ENCODE measurements at regions not wholly inside any gene's neighbourhood (a gene's known extent, or its start where the extent isn't known, plus 50 kb on each side); places are given as distances from the start of the nearest gene placed in this dataset.
"Not testable (repeated sequence)": the region's sequence is repeated elsewhere in the genome, so short reads cannot be mapped to it uniquely, and the experiment has no call there.

GRCh38 chr16:46395391-46395921 lies 225.7 kb downstream of the SHCBP1 start:
- H3K9me3 Mint-ChIP-seq (ENCODE audit: insufficient read depth); H3K27me3 Mint-ChIP-seq (ENCODE audit: low read depth); H3K27ac Mint-ChIP-seq; POLR2A ChIA-PET; H3K4me1 Mint-ChIP-seq (ENCODE audit: low read depth); CTCF ChIA-PET; ATAC-seq; H3K36me3 Mint-ChIP-seq (ENCODE audit: low read depth); H3K4me3 Mint-ChIP-seq: not testable (repeated sequence)
- peak; percentile 26 for DNase-seq

- H3K27ac Mint-ChIP-seq; DNase-seq; CTCF ChIA-PET; H3K27me3 Mint-ChIP-seq (ENCODE audit: low read depth); POLR2A ChIA-PET; H3K9me3 Mint-ChIP-seq (ENCODE audit: insufficient read depth); H3K4me3 Mint-ChIP-seq; H3K36me3 Mint-ChIP-seq (ENCODE audit: low read depth); H3K4me1 Mint-ChIP-seq (ENCODE audit: low read depth); ATAC-seq: not testable (repeated sequence)
Measured at GRCh38 chr16:46394963-46395362, 226.2 kb downstream of the SHCBP1 start.

GRCh38 chr16:46394149-46394548 lies 227.0 kb downstream of the SHCBP1 start:
- ATAC-seq; H3K27ac Mint-ChIP-seq; H3K9me3 Mint-ChIP-seq (ENCODE audit: insufficient read depth); POLR2A ChIA-PET; H3K27me3 Mint-ChIP-seq (ENCODE audit: low read depth); H3K4me3 Mint-ChIP-seq; DNase-seq; CTCF ChIA-PET; H3K36me3 Mint-ChIP-seq (ENCODE audit: low read depth); H3K4me1 Mint-ChIP-seq (ENCODE audit: low read depth): not testable (repeated sequence)

GRCh38 chr16:46392930-46393722 lies 228.1 kb downstream of the SHCBP1 start:
- POLR2A ChIA-PET; H3K4me1 Mint-ChIP-seq (ENCODE audit: low read depth); H3K27ac Mint-ChIP-seq; ATAC-seq; CTCF ChIA-PET; H3K36me3 Mint-ChIP-seq (ENCODE audit: low read depth); H3K27me3 Mint-ChIP-seq (ENCODE audit: low read depth); H3K9me3 Mint-ChIP-seq (ENCODE audit: insufficient read depth); H3K4me3 Mint-ChIP-seq: not testable (repeated sequence)
- peak; percentile 56 for DNase-seq

- DNase-seq: peak; percentile 71
- CTCF ChIA-PET; POLR2A ChIA-PET; ATAC-seq; H3K4me3 Mint-ChIP-seq; H3K36me3 Mint-ChIP-seq (ENCODE audit: low read depth); H3K27ac Mint-ChIP-seq; H3K4me1 Mint-ChIP-seq (ENCODE audit: low read depth); H3K27me3 Mint-ChIP-seq (ENCODE audit: low read depth): not testable (repeated sequence)
- H3K9me3 Mint-ChIP-seq (ENCODE audit: insufficient read depth): peaks cover 11% of the 10 kb centered on the region
Measured at GRCh38 chr16:46390660-46391462, 230.3 kb downstream of the SHCBP1 start.

GRCh38 chr16:46389561-46390041 lies 231.6 kb downstream of the SHCBP1 start:
- CTCF ChIA-PET; H3K27ac Mint-ChIP-seq; H3K27me3 Mint-ChIP-seq (ENCODE audit: low read depth); H3K4me1 Mint-ChIP-seq (ENCODE audit: low read depth); H3K4me3 Mint-ChIP-seq; ATAC-seq; H3K36me3 Mint-ChIP-seq (ENCODE audit: low read depth); POLR2A ChIA-PET: not testable (repeated sequence)
- peaks cover 11% of the 10 kb centered on the region for H3K9me3 Mint-ChIP-seq (ENCODE audit: insufficient read depth)
- peak; percentile 92 for DNase-seq

- DNase-seq; CTCF ChIA-PET; H3K4me3 Mint-ChIP-seq; ATAC-seq; H3K4me1 Mint-ChIP-seq (ENCODE audit: low read depth); H3K27ac Mint-ChIP-seq; H3K27me3 Mint-ChIP-seq (ENCODE audit: low read depth); H3K36me3 Mint-ChIP-seq (ENCODE audit: low read depth); POLR2A ChIA-PET: not testable (repeated sequence)
- peaks cover 11% of the 10 kb centered on the region for H3K9me3 Mint-ChIP-seq (ENCODE audit: insufficient read depth)
Measured at GRCh38 chr16:46388939-46389491, 232.2 kb downstream of the SHCBP1 start.

GRCh38 chr16:46388354-46388753 lies 232.8 kb downstream of the SHCBP1 start:
- H3K27me3 Mint-ChIP-seq (ENCODE audit: low read depth); POLR2A ChIA-PET; H3K27ac Mint-ChIP-seq; H3K4me3 Mint-ChIP-seq; H3K4me1 Mint-ChIP-seq (ENCODE audit: low read depth); CTCF ChIA-PET; H3K36me3 Mint-ChIP-seq (ENCODE audit: low read depth); ATAC-seq; DNase-seq: not testable (repeated sequence)
- H3K9me3 Mint-ChIP-seq (ENCODE audit: insufficient read depth): peaks cover 11% of the 10 kb centered on the region

- peak; percentile 89 for DNase-seq
- H3K4me1 Mint-ChIP-seq (ENCODE audit: low read depth); H3K27me3 Mint-ChIP-seq (ENCODE audit: low read depth); H3K4me3 Mint-ChIP-seq; H3K36me3 Mint-ChIP-seq (ENCODE audit: low read depth); H3K27ac Mint-ChIP-seq; ATAC-seq; POLR2A ChIA-PET; CTCF ChIA-PET: not testable (repeated sequence)
- peaks cover 14% of the 10 kb centered on the region for H3K9me3 Mint-ChIP-seq (ENCODE audit: insufficient read depth)
Measured at GRCh38 chr16:46387720-46388119, 233.5 kb downstream of the SHCBP1 start.

GRCh38 chr16:46386805-46387620 lies 234.2 kb downstream of the SHCBP1 start:
- CTCF ChIA-PET; H3K36me3 Mint-ChIP-seq (ENCODE audit: low read depth); H3K4me1 Mint-ChIP-seq (ENCODE audit: low read depth); H3K4me3 Mint-ChIP-seq; H3K27ac Mint-ChIP-seq; H3K27me3 Mint-ChIP-seq (ENCODE audit: low read depth); POLR2A ChIA-PET: not testable (repeated sequence)
- DNase-seq (peak; percentile 78), ATAC-seq (peak; percentile 18)
- H3K9me3 Mint-ChIP-seq (ENCODE audit: insufficient read depth): peaks cover 14% of the 10 kb centered on the region

GRCh38 chr16:46386110-46386771 lies 234.9 kb downstream of the SHCBP1 start:
- H3K27me3 Mint-ChIP-seq (ENCODE audit: low read depth); DNase-seq: not testable (repeated sequence)

More at GRCh38 chr16:46386110-46386771, 234.9 kb downstream of the SHCBP1 start:
- peaks cover 14% of the 10 kb centered on the region for H3K9me3 Mint-ChIP-seq (ENCODE audit: insufficient read depth)
- ATAC-seq; CTCF ChIA-PET; H3K4me3 Mint-ChIP-seq; H3K27ac Mint-ChIP-seq; H3K36me3 Mint-ChIP-seq (ENCODE audit: low read depth); POLR2A ChIA-PET; H3K4me1 Mint-ChIP-seq (ENCODE audit: low read depth): not testable (repeated sequence)

All from activated CD8-positive, alpha-beta T cell treated with anti-CD3 and anti-CD28 coated beads, Interleukin-2, amount 10 ng/mL, durations not matched to agents 7 days and 5 days (primary cell).